T-helper 1 cell treated with Interleukin-12 subunit alpha and Interleukin-12 subunit beta and Interleukin-4 antibody, amounts not matched to agents 30 μg/mL and 1 μg/mL, for 36 hours (primary cell): ENCODE measurements at regions not wholly inside any gene's neighbourhood (a gene's known extent, or its start where the extent isn't known, plus 50 kb on each side); places are given as distances from the start of the nearest gene placed in this dataset.

ENCODE experiments used
- H3K27ac Mint-ChIP-seq: one replicate; pipeline ENCODE4 v1.8.0; 2021; ENCODE audit warnings: mild to moderate bottlenecking, mixed read lengths
- H3K27me3 Mint-ChIP-seq: one replicate; pipeline ENCODE4 v1.8.0; 2021; ENCODE audit warnings: low read depth, mixed read lengths
- H3K36me3 Mint-ChIP-seq: one replicate; pipeline ENCODE4 v1.8.0; 2021; ENCODE audit warnings: low read depth, mixed read lengths
- H3K4me1 Mint-ChIP-seq: one replicate; pipeline ENCODE4 v1.8.0; 2021; ENCODE audit warnings: low read depth, mixed read lengths
- H3K4me3 Mint-ChIP-seq: one replicate; pipeline ENCODE4 v1.8.0; 2021; ENCODE audit warnings: mild to moderate bottlenecking, moderate library complexity, mixed read lengths
- H3K9me3 Mint-ChIP-seq: one replicate; pipeline ENCODE4 v1.8.0; 2021; ENCODE audit warnings: mixed read lengths

- Mint-ChIP-seq H3K9me3 (no peaks in the 10 kb centered on the region), H3K4me1 (no peaks in the 10 kb centered on the region), H3K27ac (no peak overlapping the region), H3K36me3 (no peaks in the 10 kb centered on the region), H3K4me3 (no peak overlapping the region), H3K27me3 (peaks cover 18% of the 10 kb centered on the region)
Measured at GRCh38 chr3:14289590-14290461, 111.2 kb downstream of the LSM3 start.

GRCh38 chr3:14290631-14291385 is 111.6 kb upstream of the SLC6A6 start:
- Mint-ChIP-seq H3K4me1 (no peaks in the 10 kb centered on the region), H3K27ac (no peak overlapping the region), H3K27me3 (peaks cover 21% of the 10 kb centered on the region), H3K4me3 (no peak overlapping the region), H3K9me3 (no peaks in the 10 kb centered on the region), H3K36me3 (no peaks in the 10 kb centered on the region)

GRCh38 chr3:14295037-14295436 is 107.4 kb upstream of the SLC6A6 start:
- Mint-ChIP-seq H3K4me3 (no peak overlapping the region), H3K27me3 (peaks cover 23% of the 10 kb centered on the region), H3K36me3 (no peaks in the 10 kb centered on the region), H3K27ac (no peak overlapping the region), H3K9me3 (no peaks in the 10 kb centered on the region), H3K4me1 (no peaks in the 10 kb centered on the region)

- no peaks in the 10 kb centered on the region for H3K36me3 Mint-ChIP-seq
- no peak overlapping the region for H3K27ac Mint-ChIP-seq
- peaks cover 16% of the 10 kb centered on the region for H3K27me3 Mint-ChIP-seq
- no peak overlapping the region for H3K4me3 Mint-ChIP-seq
- no peaks in the 10 kb centered on the region for H3K9me3 Mint-ChIP-seq
- H3K4me1 Mint-ChIP-seq, result no peaks in the 10 kb centered on the region
Measured at GRCh38 chr3:14295801-14296200, 106.6 kb upstream of the SLC6A6 start.

- Mint-ChIP-seq H3K27ac (no peak overlapping the region), H3K9me3 (no peaks in the 10 kb centered on the region), H3K4me1 (no peaks in the 10 kb centered on the region), H3K4me3 (no peak overlapping the region), H3K27me3 (peaks cover 13% of the 10 kb centered on the region), H3K36me3 (no peaks in the 10 kb centered on the region)
Measured at GRCh38 chr3:14297305-14297704, 105.1 kb upstream of the SLC6A6 start.

GRCh38 chr3:14297784-14298236 is 104.6 kb upstream of the SLC6A6 start:
- no peaks in the 10 kb centered on the region for H3K36me3 Mint-ChIP-seq
- H3K27me3 Mint-ChIP-seq, result peaks cover 13% of the 10 kb centered on the region
- no peaks in the 10 kb centered on the region for H3K9me3 Mint-ChIP-seq

GRCh38 chr3:14298442-14298841 is 104.0 kb upstream of the SLC6A6 start:
- no peak overlapping the region for H3K27ac Mint-ChIP-seq
- no peaks in the 10 kb centered on the region for H3K36me3 Mint-ChIP-seq
- H3K4me1 Mint-ChIP-seq, result peaks cover 4% of the 10 kb centered on the region
- H3K4me3 Mint-ChIP-seq, result no peak overlapping the region
- peaks cover 13% of the 10 kb centered on the region for H3K27me3 Mint-ChIP-seq
- H3K9me3 Mint-ChIP-seq, result no peaks in the 10 kb centered on the region

More at GRCh38 chr3:14297784-14298236, 104.6 kb upstream of the SLC6A6 start:
- H3K4me1 Mint-ChIP-seq, result no peaks in the 10 kb centered on the region
- no peak overlapping the region for H3K4me3 Mint-ChIP-seq
- H3K27ac Mint-ChIP-seq, result no peak overlapping the region

GRCh38 chr3:14298991-14299555 is 103.3 kb upstream of the SLC6A6 start:
- H3K9me3 Mint-ChIP-seq, result no peaks in the 10 kb centered on the region
- H3K36me3 Mint-ChIP-seq, result no peaks in the 10 kb centered on the region
- H3K4me1 Mint-ChIP-seq, result peaks cover 6% of the 10 kb centered on the region
- H3K4me3 Mint-ChIP-seq, result no peak overlapping the region
- H3K27ac Mint-ChIP-seq, result no peak overlapping the region
- H3K27me3 Mint-ChIP-seq, result peaks cover 13% of the 10 kb centered on the region

- Mint-ChIP-seq H3K27ac (no peak overlapping the region), H3K9me3 (no peaks in the 10 kb centered on the region), H3K27me3 (peaks cover 7% of the 10 kb centered on the region), H3K4me3 (no peak overlapping the region), H3K4me1 (peaks cover 6% of the 10 kb centered on the region), H3K36me3 (no peaks in the 10 kb centered on the region)
Measured at GRCh38 chr3:14299767-14300166, 102.6 kb upstream of the SLC6A6 start.

- Mint-ChIP-seq H3K27me3 (peaks cover 8% of the 10 kb centered on the region), H3K27ac (no peak overlapping the region), H3K4me3 (no peak overlapping the region), H3K36me3 (no peaks in the 10 kb centered on the region), H3K4me1 (peaks cover 6% of the 10 kb centered on the region), H3K9me3 (no peaks in the 10 kb centered on the region)
Measured at GRCh38 chr3:14300721-14301399, 101.5 kb upstream of the SLC6A6 start.

GRCh38 chr3:14301558-14301957 is 100.8 kb upstream of the SLC6A6 start:
- Mint-ChIP-seq H3K36me3 (no peaks in the 10 kb centered on the region), H3K27ac (no peak overlapping the region), H3K4me1 (peaks cover 6% of the 10 kb centered on the region), H3K9me3 (no peaks in the 10 kb centered on the region), H3K4me3 (no peak overlapping the region), H3K27me3 (peaks cover 9% of the 10 kb centered on the region)

GRCh38 chr3:14303336-14304100 is 98.9 kb upstream of the SLC6A6 start:
- Mint-ChIP-seq H3K4me1 (peaks cover 6% of the 10 kb centered on the region), H3K27ac (no peak overlapping the region), H3K27me3 (peaks cover 10% of the 10 kb centered on the region), H3K36me3 (no peaks in the 10 kb centered on the region), H3K9me3 (no peaks in the 10 kb centered on the region), H3K4me3 (no peak overlapping the region)

GRCh38 chr3:14304101-14305045 is 98.0 kb upstream of the SLC6A6 start:
- Mint-ChIP-seq H3K27me3 (peaks cover 14% of the 10 kb centered on the region), H3K27ac (no peak overlapping the region), H3K36me3 (no peaks in the 10 kb centered on the region), H3K4me3 (no peak overlapping the region), H3K4me1 (peaks cover 6% of the 10 kb centered on the region), H3K9me3 (no peaks in the 10 kb centered on the region)
